ENCODE measurements at regions not wholly inside any gene's neighbourhood (a gene's known extent, or its start where the extent isn't known, plus 50 kb on each side); places are given as distances from the start of the nearest gene placed in this dataset.

GRCh38 chr6:144737998-144738397 lies 452.9 kb downstream of the UTRN start:
- H3K4me1 ChIP-seq, result no peaks in the 10 kb centered on the region
- no peak overlapping the region for H3K4me3 ChIP-seq
- TF ChIP-seq, protein P1, sequence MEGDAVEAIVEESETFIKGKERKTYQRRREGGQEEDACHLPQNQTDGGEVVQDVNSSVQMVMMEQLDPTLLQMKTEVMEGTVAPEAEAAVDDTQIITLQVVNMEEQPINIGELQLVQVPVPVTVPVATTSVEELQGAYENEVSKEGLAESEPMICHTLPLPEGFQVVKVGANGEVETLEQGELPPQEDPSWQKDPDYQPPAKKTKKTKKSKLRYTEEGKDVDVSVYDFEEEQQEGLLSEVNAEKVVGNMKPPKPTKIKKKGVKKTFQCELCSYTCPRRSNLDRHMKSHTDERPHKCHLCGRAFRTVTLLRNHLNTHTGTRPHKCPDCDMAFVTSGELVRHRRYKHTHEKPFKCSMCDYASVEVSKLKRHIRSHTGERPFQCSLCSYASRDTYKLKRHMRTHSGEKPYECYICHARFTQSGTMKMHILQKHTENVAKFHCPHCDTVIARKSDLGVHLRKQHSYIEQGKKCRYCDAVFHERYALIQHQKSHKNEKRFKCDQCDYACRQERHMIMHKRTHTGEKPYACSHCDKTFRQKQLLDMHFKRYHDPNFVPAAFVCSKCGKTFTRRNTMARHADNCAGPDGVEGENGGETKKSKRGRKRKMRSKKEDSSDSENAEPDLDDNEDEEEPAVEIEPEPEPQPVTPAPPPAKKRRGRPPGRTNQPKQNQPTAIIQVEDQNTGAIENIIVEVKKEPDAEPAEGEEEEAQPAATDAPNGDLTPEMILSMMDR (IDR thresholded peaks at IDR 0.05), result no peak
- TF ChIP-seq EP300 (IDR thresholded peaks at IDR 0.05), result no peak
- no peak for TF ChIP-seq POLR2AphosphoS5 (IDR thresholded peaks at IDR 0.05)
- TF ChIP-seq POLR2A (IDR thresholded peaks at IDR 0.05), result no peak
- no peak overlapping the region for H3K27ac ChIP-seq
- no peak for DNase-seq
- intact Hi-C loops (cut with DNase I; ENCODE audit: low total_unique reads), result no loop called here
- no peaks in the 10 kb centered on the region for H3K27me3 ChIP-seq
- peaks cover 0 to 28% (median 13%) of the 10 kb centered on the region in 4 donors for H3K36me3 ChIP-seq
- 88 to 94% (median 92%) methylated on average over 4 of the region's 4 CpGs for WGBS, 5 donors
- no peaks in the 10 kb centered on the region for H3K9me3 ChIP-seq

GRCh38 chr6:144739873-144740272 lies 454.7 kb downstream of the UTRN start:
- no peaks in the 10 kb centered on the region for H3K4me1 ChIP-seq
- no peaks in the 10 kb centered on the region for H3K9me3 ChIP-seq
- H3K27me3 ChIP-seq, result no peaks in the 10 kb centered on the region
- peaks cover 0 to 9% (median 5%) of the 10 kb centered on the region in 4 donors for H3K36me3 ChIP-seq
- WGBS, 5 donors, result 97 to 100% (median 100%) methylated on average over 1 of the region's 1 CpG
- DNase-seq, result no peak
- intact Hi-C loops (cut with DNase I; ENCODE audit: low total_unique reads), result no loop called here
- no peak for TF ChIP-seq EP300 (IDR thresholded peaks at IDR 0.05)
- TF ChIP-seq, protein P1 (IDR thresholded peaks at IDR 0.05), result no peak
- TF ChIP-seq POLR2A (IDR thresholded peaks at IDR 0.05), result no peak
- no peak for TF ChIP-seq POLR2AphosphoS5 (IDR thresholded peaks at IDR 0.05)
- H3K4me3 ChIP-seq, result no peak overlapping the region
- H3K27ac ChIP-seq, result no peak overlapping the region

GRCh38 chr6:144741659-144742058 lies 456.5 kb downstream of the UTRN start:
- Histone ChIP-seq H3K27ac (no peak overlapping the region), H3K4me3 (no peak overlapping the region), H3K27me3 (no peaks in the 10 kb centered on the region), H3K36me3 (peaks cover 0 to 5% (median 3%) of the 10 kb centered on the region in 4 donors), H3K9me3 (no peaks in the 10 kb centered on the region), H3K4me1 (no peaks in the 10 kb centered on the region)
- 53 to 73% (median 67%) methylated on average over 3 of the region's 3 CpGs for WGBS, 5 donors
- intact Hi-C loops (cut with DNase I; ENCODE audit: low total_unique reads), result no loop called here
- DNase-seq, result no peak
- TF ChIP-seq, protein P1 (IDR thresholded peaks at IDR 0.05), result no peak
- no peak for TF ChIP-seq EP300 (IDR thresholded peaks at IDR 0.05)
- TF ChIP-seq POLR2AphosphoS5 (IDR thresholded peaks at IDR 0.05), result no peak
- TF ChIP-seq POLR2A (IDR thresholded peaks at IDR 0.05), result no peak

DNA sequence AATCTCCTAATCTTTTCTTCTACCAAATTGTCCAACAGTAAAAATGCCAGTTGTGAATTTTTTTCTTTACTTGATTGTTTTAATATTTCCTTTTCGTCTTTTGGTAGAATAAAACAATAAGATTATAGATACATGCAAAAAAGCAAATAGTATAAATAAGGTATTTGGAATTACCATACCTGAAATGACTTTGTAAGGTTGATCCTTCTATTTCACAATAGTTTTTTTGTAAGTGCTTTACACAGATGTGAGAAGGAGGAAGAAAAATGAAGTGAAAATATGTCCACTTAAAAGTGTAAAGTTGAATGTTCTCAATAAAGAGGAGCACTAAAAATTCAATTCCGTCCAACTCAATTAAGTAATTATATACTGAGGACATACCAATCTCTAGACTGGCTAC lies 457.6 kb downstream of the UTRN start:
- Histone ChIP-seq H3K27me3 (no peaks in the 10 kb centered on the region), H3K36me3 (peaks cover 0 to 4% (median 0%) of the 10 kb centered on the region in 4 donors), H3K9me3 (no peaks in the 10 kb centered on the region), H3K27ac (no peak overlapping the region), H3K4me3 (no peak overlapping the region), H3K4me1 (no peaks in the 10 kb centered on the region)
- TF ChIP-seq, protein P1 (IDR thresholded peaks at IDR 0.05), result no peak
- TF ChIP-seq EP300 (IDR thresholded peaks at IDR 0.05), result no peak
- no peak for TF ChIP-seq POLR2A (IDR thresholded peaks at IDR 0.05)
- no peak for TF ChIP-seq POLR2AphosphoS5 (IDR thresholded peaks at IDR 0.05)
- DNase-seq, result no peak
- intact Hi-C loops (cut with DNase I; ENCODE audit: low total_unique reads), result no loop called here
- 75 to 90% (median 81%) methylated on average over 2 of the region's 2 CpGs for WGBS, 5 donors
